ENCODE measurements at regions not wholly inside any gene's neighbourhood (a gene's known extent, or its start where the extent isn't known, plus 50 kb on each side); places are given as distances from the start of the nearest gene placed in this dataset.
"Not testable (repeated sequence)": the region's sequence is repeated elsewhere in the genome, so short reads cannot be mapped to it uniquely, and the experiment has no call there.

DNA sequence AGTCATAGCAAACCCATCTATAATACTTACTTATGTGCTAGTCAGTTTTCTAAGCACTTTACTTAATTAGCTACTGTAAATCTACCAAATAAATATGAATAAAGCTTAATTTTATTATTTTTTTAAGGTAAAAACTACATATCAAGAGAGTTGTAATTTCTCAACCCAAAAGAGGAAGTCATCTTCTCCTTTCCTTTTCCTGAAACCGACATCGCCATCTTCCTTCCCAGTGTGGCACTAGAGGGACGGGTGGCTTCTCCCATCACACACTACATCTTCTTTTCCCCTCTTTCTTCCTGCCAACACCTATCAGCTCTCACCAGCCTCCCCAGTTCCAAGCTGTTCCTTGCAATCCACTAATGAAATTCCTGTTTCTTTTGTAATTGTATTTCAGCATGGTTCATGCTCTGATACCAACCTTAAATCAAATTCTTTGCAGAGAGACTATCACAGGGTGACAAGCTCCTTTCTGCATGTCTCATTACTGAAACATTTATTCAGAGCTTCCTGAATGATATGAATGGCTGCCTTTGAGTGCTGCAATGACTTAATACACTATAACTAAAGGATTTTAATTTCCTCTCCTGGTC, 251.6 kb upstream of the FAM78B start:
- Histone ChIP-seq H3K4me1 (no peaks in the 10 kb centered on the region), H3K9me3 (no peaks in the 10 kb centered on the region), H3K27ac (no peak overlapping the region), H3K27me3 (no peaks in the 10 kb centered on the region), H3K4me3 (no peak overlapping the region), H3K36me3 (no peaks in the 10 kb centered on the region)
- intact Hi-C loops (cut with DNase I): no loop called here
- DNase-seq: no peak
- TF ChIP-seq POLR2A (IDR thresholded peaks at IDR 0.05) (no peak), EP300 (IDR thresholded peaks at IDR 0.05) (no peak), POLR2AphosphoS5 (IDR thresholded peaks at IDR 0.05) (no peak)
- TF ChIP-seq, protein P1, sequence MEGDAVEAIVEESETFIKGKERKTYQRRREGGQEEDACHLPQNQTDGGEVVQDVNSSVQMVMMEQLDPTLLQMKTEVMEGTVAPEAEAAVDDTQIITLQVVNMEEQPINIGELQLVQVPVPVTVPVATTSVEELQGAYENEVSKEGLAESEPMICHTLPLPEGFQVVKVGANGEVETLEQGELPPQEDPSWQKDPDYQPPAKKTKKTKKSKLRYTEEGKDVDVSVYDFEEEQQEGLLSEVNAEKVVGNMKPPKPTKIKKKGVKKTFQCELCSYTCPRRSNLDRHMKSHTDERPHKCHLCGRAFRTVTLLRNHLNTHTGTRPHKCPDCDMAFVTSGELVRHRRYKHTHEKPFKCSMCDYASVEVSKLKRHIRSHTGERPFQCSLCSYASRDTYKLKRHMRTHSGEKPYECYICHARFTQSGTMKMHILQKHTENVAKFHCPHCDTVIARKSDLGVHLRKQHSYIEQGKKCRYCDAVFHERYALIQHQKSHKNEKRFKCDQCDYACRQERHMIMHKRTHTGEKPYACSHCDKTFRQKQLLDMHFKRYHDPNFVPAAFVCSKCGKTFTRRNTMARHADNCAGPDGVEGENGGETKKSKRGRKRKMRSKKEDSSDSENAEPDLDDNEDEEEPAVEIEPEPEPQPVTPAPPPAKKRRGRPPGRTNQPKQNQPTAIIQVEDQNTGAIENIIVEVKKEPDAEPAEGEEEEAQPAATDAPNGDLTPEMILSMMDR (IDR thresholded peaks at IDR 0.05): no peak
- WGBS, 2 donors: 51 to 88% methylated on average over 3 of the region's 3 CpGs

DNA sequence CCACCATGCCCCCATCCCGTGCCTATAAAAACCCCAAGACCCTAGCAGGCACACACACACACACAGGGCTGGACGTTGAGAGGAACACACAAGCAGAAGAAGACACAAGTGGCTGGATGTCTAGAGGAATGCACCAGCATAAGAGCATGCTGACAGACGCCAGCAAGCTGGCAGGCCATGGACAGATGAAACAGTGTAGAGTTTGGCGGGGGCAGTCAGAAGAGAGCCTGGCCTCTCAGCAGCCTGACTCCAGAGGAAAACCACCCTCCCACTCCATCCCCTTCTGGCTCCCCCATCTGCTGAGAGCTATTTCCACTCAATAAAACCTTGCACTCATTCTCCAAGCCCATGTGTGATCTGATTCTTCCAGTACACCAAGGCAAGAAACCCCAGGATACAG, 255.8 kb upstream of the FAM78B start:
- H3K9me3 ChIP-seq: not testable (repeated sequence)
- WGBS, 2 donors: 63 to 73% methylated on average over 4 of the region's 4 CpGs

DNA sequence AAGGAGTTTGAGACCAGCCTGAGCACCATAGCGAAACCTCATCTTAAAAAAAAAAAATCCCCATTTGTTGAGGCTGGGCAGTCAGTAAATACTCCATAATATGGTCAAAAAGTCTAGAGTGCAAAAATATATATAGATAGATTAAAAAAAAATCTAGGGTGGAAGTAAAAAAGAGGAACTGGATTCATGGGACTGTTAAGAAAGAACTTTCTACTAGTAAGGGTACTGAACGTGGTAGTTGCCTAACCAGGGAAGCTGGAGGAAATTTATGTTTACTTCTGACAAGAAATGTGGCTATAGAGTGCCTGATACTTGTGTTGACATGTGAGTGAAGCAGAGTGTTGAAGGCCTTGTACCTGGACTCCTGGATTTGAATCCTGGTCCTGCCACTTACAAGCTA, 265.9 kb upstream of the FAM78B start:
- H3K27me3 ChIP-seq: no peaks in the 10 kb centered on the region
- no peak overlapping the region for H3K27ac ChIP-seq
- no peaks in the 10 kb centered on the region for H3K4me1 ChIP-seq
- H3K36me3 ChIP-seq: no peaks in the 10 kb centered on the region
- intact Hi-C loops (cut with DNase I): no loop called here
- TF ChIP-seq POLR2A (IDR thresholded peaks at IDR 0.05) (no peak), EP300 (IDR thresholded peaks at IDR 0.05) (no peak)
- TF ChIP-seq, protein P1 (IDR thresholded peaks at IDR 0.05): no peak
- no peaks in the 10 kb centered on the region for H3K9me3 ChIP-seq
- WGBS, 2 donors: 55 to 57% methylated on average over 2 of the region's 2 CpGs
- no peak for DNase-seq
- no peak overlapping the region for H3K4me3 ChIP-seq

More for the DNA sequence above, 255.8 kb upstream of the FAM78B start:
- DNase-seq; H3K36me3 ChIP-seq; H3K4me1 ChIP-seq; H3K4me3 ChIP-seq; H3K27ac ChIP-seq; intact Hi-C loops (cut with DNase I); H3K27me3 ChIP-seq: not testable (repeated sequence)

GRCh38 chr1:166433404-166434304, 266.9 kb upstream of the FAM78B start:
- H3K36me3 ChIP-seq; intact Hi-C loops (cut with DNase I): not testable (repeated sequence)

GRCh38 chr1:166457700-166458099, 290.9 kb upstream of the FAM78B start:
- intact Hi-C loops (cut with DNase I): no loop called here
- H3K27me3 ChIP-seq: no peaks in the 10 kb centered on the region
- 75 to 79% methylated on average over 2 of the region's 2 CpGs for WGBS, 2 donors

More at GRCh38 chr1:166433404-166434304, 266.9 kb upstream of the FAM78B start:
- WGBS, 2 donors: 25 to 40% methylated on average over 7 of the region's 7 CpGs
- not testable (repeated sequence) for H3K9me3 ChIP-seq, H3K27ac ChIP-seq, H3K4me1 ChIP-seq, H3K27me3 ChIP-seq, H3K4me3 ChIP-seq, DNase-seq

More at GRCh38 chr1:166457700-166458099, 290.9 kb upstream of the FAM78B start:
- no peaks in the 10 kb centered on the region for H3K9me3 ChIP-seq
- no peaks in the 10 kb centered on the region for H3K36me3 ChIP-seq
- H3K4me3 ChIP-seq: no peak overlapping the region
- DNase-seq: no peak
- H3K27ac ChIP-seq: no peak overlapping the region
- H3K4me1 ChIP-seq: no peaks in the 10 kb centered on the region
- TF ChIP-seq EP300 (IDR thresholded peaks at IDR 0.05) (no peak), POLR2A (IDR thresholded peaks at IDR 0.05) (no peak), POLR2AphosphoS5 (IDR thresholded peaks at IDR 0.05) (no peak)
- TF ChIP-seq, protein P1 (IDR thresholded peaks at IDR 0.05): no peak
